ENCODE measurements at regions not wholly inside any gene's neighbourhood (a gene's known extent, or its start where the extent isn't known, plus 50 kb on each side); places are given as distances from the start of the nearest gene placed in this dataset.

DNA sequence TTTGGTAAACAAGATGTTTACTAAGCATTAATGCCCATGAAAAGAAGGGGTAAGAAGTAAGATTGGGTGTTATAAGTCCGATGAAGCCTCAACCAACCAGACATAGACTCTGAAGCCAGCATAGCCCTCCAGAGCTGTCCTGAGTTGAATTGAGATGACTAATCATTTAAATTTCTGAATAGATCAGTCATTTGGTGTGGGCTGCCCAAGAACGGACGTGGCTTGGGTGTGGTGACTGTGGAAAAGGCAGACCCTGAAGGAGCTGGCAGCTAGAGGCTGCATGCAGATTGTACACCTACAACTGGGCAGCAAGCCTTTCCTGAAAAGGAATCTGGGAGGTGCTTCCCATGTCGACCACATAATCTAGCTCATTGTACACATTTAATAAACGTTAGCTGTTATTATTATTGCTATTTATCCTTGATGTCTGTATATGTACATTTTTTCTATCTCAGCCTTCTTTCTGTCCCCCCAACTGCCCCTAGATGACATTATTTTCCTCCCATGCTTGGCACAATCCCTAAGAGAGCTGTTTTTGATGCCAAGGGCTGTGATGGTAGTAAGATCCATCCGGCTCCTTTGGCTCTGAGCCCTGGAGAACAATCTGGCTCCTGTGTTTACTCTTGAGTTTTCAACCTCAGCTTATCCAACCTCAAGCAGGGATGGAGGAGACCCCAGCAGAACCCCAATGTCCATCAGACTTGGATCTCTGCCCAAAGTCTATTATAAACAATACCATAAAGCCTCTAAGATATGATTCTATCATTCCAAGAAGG, 57.6 kb upstream of the JAG1 start:
- Histone ChIP-seq H3K27me3 (no peaks in the 10 kb centered on the region), H3K9me3 (peaks cover 0 to 5% (median 0%) of the 10 kb centered on the region in 11 donors), H3K4me1 (peaks cover 0 to 13% (median 0%) of the 10 kb centered on the region in 9 donors), H3K36me3 (no peaks in the 10 kb centered on the region), H3K27ac (peak overlapping the region in 3 of 10 donors; percentile 1 to 29 (median 7)), H3K4me3 (no peak overlapping the region)
- DNase-seq (no peak), ATAC-seq (peak in 2 of 8 donors; percentile 46 to 64)
- intact Hi-C loops (cut with DNase I): no loop called here
- WGBS, 2 donors: 57 to 61% methylated on average over 6 of the region's 6 CpGs
- TF ChIP-seq, protein P1, sequence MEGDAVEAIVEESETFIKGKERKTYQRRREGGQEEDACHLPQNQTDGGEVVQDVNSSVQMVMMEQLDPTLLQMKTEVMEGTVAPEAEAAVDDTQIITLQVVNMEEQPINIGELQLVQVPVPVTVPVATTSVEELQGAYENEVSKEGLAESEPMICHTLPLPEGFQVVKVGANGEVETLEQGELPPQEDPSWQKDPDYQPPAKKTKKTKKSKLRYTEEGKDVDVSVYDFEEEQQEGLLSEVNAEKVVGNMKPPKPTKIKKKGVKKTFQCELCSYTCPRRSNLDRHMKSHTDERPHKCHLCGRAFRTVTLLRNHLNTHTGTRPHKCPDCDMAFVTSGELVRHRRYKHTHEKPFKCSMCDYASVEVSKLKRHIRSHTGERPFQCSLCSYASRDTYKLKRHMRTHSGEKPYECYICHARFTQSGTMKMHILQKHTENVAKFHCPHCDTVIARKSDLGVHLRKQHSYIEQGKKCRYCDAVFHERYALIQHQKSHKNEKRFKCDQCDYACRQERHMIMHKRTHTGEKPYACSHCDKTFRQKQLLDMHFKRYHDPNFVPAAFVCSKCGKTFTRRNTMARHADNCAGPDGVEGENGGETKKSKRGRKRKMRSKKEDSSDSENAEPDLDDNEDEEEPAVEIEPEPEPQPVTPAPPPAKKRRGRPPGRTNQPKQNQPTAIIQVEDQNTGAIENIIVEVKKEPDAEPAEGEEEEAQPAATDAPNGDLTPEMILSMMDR (IDR thresholded peaks at IDR 0.05): no peak

DNA sequence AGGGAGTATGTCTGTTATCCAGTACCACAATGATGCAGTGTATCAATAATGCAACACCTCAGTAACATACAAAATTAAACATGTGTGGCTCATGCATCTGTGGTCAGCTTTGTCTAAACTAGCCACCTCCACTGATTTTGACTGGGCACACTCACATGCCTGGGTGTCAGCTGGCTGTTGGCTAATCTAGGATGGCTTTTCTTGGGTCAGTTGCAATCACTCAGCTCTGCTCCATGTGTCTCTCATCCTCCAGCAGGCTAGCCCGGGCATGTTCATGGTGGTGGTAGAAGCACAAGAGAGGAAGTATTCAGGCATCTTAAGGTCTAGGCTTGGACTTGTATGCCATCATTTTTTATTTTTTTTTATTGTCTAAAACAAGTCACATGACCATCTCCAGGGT, 59.3 kb upstream of the JAG1 start:
- Histone ChIP-seq H3K9me3 (peaks cover 0 to 5% (median 0%) of the 10 kb centered on the region in 11 donors), H3K4me3 (no peak overlapping the region), H3K4me1 (peaks cover 0 to 13% (median 0%) of the 10 kb centered on the region in 9 donors), H3K27ac (no peak overlapping the region), H3K27me3 (no peaks in the 10 kb centered on the region), H3K36me3 (no peaks in the 10 kb centered on the region)
- no peak for ATAC-seq
- intact Hi-C loops (cut with DNase I): no loop called here
- WGBS, 2 donors: 92 to 98% methylated on average over 1 of the region's 1 CpG
- TF ChIP-seq, protein P1 (IDR thresholded peaks at IDR 0.05): no peak
- no peak for DNase-seq

DNA sequence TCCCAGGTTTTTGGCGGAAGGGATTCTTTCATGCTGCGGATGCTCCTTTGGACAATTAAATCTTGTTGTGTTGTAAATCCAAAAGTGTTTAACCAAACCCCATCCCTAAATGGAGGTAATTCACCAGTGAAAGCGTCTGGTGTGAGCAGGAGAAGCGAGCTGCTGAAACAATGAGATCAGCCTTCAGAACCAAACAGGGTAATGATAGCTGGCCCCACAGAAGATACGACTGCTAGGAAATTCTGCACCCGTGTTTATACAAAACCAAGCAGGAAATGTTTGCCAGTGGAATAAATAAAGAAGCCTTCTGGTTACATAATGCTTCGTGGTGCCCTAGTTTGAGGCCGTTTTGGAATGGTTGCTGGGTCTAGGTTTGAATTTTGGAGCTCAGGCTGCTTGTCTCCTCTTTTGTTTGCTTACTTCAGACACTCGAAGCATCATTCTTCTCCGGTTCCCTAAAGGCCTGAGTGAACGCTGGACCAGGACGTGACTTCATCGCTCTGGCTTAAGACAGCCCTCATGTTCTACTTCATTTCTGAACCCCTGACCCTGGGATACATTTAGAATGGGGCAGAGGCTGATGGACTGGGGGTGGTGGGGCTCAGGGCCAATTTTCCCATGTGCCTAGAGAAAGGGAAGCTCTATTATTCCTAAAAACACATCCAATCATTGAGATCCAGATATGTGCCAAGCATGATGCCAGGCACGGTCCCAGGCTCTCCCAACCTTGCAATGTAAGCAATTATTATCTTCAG, 61.6 kb upstream of the JAG1 start:
- Histone ChIP-seq H3K4me1 (peaks cover 0 to 29% (median 8%) of the 10 kb centered on the region in 9 donors), H3K27me3 (no peaks in the 10 kb centered on the region), H3K36me3 (no peaks in the 10 kb centered on the region), H3K4me3 (no peak overlapping the region), H3K9me3 (no peaks in the 10 kb centered on the region), H3K27ac (peak overlapping the region in 4 of 10 donors; percentile 16 to 43 (median 26))
- intact Hi-C loops (cut with DNase I): no loop called here
- peak in 7 of 8 donors; percentile 22 to 79 (median 50) for ATAC-seq
- peak in 1 of 2 donors; percentile 15 for DNase-seq
- TF ChIP-seq, protein P1 (IDR thresholded peaks at IDR 0.05): no peak
- 71 to 76% methylated on average over 14 of the region's 14 CpGs for WGBS, 2 donors

DNA sequence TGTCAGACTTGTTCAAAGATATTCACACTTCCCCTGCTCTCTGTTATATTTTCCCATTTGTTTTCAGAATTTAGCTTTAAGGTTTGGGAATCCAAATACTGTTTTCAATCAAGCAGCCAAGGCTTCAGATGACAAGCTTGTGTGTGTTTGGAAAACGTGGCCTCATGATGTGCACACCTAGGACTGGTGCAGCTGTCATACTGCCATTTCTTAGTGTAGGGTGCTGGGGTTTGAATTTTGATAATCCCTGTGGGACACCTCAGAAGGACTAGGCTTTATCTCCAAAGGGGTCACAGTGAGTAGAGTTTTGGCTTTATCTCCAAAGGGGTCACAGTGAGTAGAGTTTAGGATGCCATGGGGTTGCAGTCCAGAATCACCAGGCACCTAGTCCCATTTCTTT, 65.3 kb upstream of the JAG1 start:
- H3K36me3 ChIP-seq: no peaks in the 10 kb centered on the region
- intact Hi-C loops (cut with DNase I): no loop called here
- no peaks in the 10 kb centered on the region for H3K9me3 ChIP-seq
- no peak for DNase-seq
- TF ChIP-seq, protein P1 (IDR thresholded peaks at IDR 0.05): no peak
- H3K27ac ChIP-seq: peak overlapping the region; percentile 10 to 74 (median 50)
- no peaks in the 10 kb centered on the region for H3K27me3 ChIP-seq
- H3K4me1 ChIP-seq: peaks cover 0 to 26% (median 13%) of the 10 kb centered on the region in 9 donors
- peak overlapping the region; percentile 2 to 47 (median 36) for H3K4me3 ChIP-seq
- WGBS, 2 donors: 23% methylated on average over 1 of the region's 1 CpG
- ATAC-seq: peak in 3 of 8 donors; percentile 16 to 36 (median 34)
